CD4-positive, alpha-beta T cell (primary cell): ENCODE measurements at regions not wholly inside any gene's neighbourhood (a gene's known extent, or its start where the extent isn't known, plus 50 kb on each side); places are given as distances from the start of the nearest gene placed in this dataset.

Source experiments
- ATAC-seq: fragments of 200-7000 bp; cut with Tn5 transposase; one replicate; pipeline ENCODE4 v1.10.0; 2022; ENCODE audit warnings: mild to moderate bottlenecking; ENCODE audit not compliant: poor library complexity
- CTCF ChIA-PET: fragments of 350-600 bp; sonication (Branson Sonifier 250); formaldehyde crosslinking; loops from one replicate; lab custom pipeline; 2021; ENCODE audit warnings: antibody characterized with exemption, inconsistent platforms; lab: Charles Lee
- POLR2A ChIA-PET: fragments of 350-600 bp; sonication (Branson Sonifier 250); formaldehyde crosslinking; loops from one replicate; lab custom pipeline; 2021; ENCODE audit warnings: antibody characterized with exemption, inconsistent platforms; lab: Charles Lee
- DNase-seq, 14 experiments: peaks; one replicate each; pipeline ENCODE4 v3.0.0-alpha.2; 2013 to 2020; ENCODE audit warnings: mixed read lengths in 2 of 14
- H3K27ac ChIP-seq, 2 donors: one replicate each; pipeline versions ENCODE4 v1.5.1 to v1.7.0; 2013; ENCODE audit warnings: low read length in 2 of 2, low read depth in 1 of 2, mild to moderate bottlenecking in 1 of 2
- H3K27me3 ChIP-seq, 2 experiments: 1 replicate in 1 of 2; 2 replicates in 1 of 2; pipeline versions ENCODE4 v1.6.1 to v1.7.0; 2013; ENCODE audit warnings: low read length in 2 of 2, control low read depth in 1 of 2, mild to moderate bottlenecking in 1 of 2, moderate library complexity in 1 of 2; ENCODE audit not compliant: insufficient read depth in 2 of 2, control insufficient read depth in 1 of 2
- H3K36me3 ChIP-seq: one replicate; pipeline ENCODE4 v1.6.1; 2013; ENCODE audit warnings: low read length, control low read depth; ENCODE audit not compliant: insufficient read depth
- H3K4me1 ChIP-seq: one replicate; pipeline ENCODE4 v1.6.1; 2013; ENCODE audit warnings: low read length, control low read depth; ENCODE audit not compliant: insufficient read depth
- H3K4me3 ChIP-seq: one replicate; pipeline ENCODE4 v1.5.1; 2013; ENCODE audit warnings: mild to moderate bottlenecking, low read length, moderate library complexity
- H3K9me3 ChIP-seq, 2 experiments: 1 replicate in 1 of 2; 2 replicates in 1 of 2; pipeline versions ENCODE4 v1.6.1 to v1.7.0; 2013; ENCODE audit warnings: low read length in 2 of 2, mild to moderate bottlenecking in 2 of 2, control low read depth in 1 of 2, moderate library complexity in 1 of 2; ENCODE audit not compliant: control insufficient read depth in 1 of 2, insufficient read depth in 1 of 2
- H3K27ac Mint-ChIP-seq: one replicate; pipeline ENCODE4 v1.8.0; 2020; ENCODE audit warnings: mixed read lengths
- H3K27me3 Mint-ChIP-seq: one replicate; pipeline ENCODE4 v1.8.0; 2021; ENCODE audit warnings: mixed read lengths
- H3K36me3 Mint-ChIP-seq: one replicate; pipeline ENCODE4 v1.8.0; 2021; ENCODE audit warnings: low read depth, mixed read lengths
- H3K4me1 Mint-ChIP-seq: one replicate; pipeline ENCODE4 v1.8.0; 2021; ENCODE audit warnings: low read depth, mixed read lengths
- H3K4me3 Mint-ChIP-seq: one replicate; pipeline ENCODE4 v1.8.0; 2020; ENCODE audit warnings: mild to moderate bottlenecking, mixed read lengths
- H3K9me3 Mint-ChIP-seq: one replicate; pipeline ENCODE4 v1.8.0; 2020; ENCODE audit warnings: mixed read lengths
- intact Hi-C, 2 experiments: fragments of 100-400 bp; cut with DNase I in 1 of 2; cut with micrococcal nuclease in 1 of 2; formaldehyde crosslinking; loops; one replicate each; pipeline versions ENCODE4 v1.15.1 to v1.9.0; 2023 to 2025; cut with DNase I, micrococcal nuclease
- TF ChIP-seq, protein P1 (sequence below): fragments of 200-600 bp; IDR thresholded peaks from one replicate; pipeline ENCODE4 v1.8.0; 2022; ENCODE audit warnings: antibody characterized with exemption, mild to moderate bottlenecking

DNA sequence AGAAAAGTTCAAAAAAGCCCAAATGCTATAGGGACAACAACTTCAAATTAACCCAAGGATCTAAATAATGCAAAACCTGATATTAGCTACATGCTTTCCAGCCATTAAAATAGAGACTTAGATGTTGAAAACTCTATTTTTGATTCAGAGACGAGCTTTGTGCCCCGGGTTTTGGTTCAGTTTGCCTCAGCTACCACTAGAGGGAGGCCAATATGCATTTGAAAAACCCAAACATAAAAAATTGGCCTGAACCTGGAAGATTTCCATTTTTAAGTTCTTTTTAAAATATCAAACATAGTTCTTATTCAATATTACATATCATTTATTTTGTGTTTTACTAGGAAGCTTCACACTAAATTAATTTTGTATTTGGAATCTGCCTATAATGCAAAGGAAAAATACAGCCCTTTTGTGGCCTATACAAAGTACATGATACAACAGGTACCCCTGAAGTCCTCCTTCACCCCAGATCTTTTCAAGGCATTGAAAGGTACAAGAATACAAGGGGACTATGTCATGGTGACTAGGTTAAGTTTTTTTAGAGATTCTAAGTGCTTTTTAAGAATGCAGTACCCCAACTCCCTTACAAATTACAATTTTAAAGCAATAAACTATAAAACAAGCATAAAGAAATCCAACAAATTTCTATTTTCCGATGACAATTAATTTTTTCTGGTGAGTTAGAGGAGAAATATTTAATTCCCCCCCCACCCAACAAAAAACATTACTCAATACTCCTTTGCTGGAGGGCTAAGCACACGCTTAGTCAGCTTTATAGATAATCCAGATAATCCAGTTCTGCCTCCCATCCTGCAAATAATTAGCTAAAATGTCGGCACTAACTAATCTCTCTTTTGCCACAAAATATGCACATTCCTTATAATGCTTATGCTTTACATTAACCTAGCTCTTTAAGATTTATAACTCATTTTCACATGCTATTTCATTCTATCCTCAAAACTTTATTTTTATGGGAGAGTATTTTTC lies 97.7 kb upstream of the PTPN13 start:
- Mint-ChIP-seq H3K27me3 (peaks cover 3% of the 10 kb centered on the region), H3K4me1 (no peaks in the 10 kb centered on the region), H3K9me3 (no peaks in the 10 kb centered on the region), H3K4me3 (no peak overlapping the region), H3K27ac (no peak overlapping the region), H3K36me3 (no peaks in the 10 kb centered on the region)
- H3K9me3 ChIP-seq: no peaks in the 10 kb centered on the region
- intact Hi-C loops: loop anchor here (1.0 to 10.0 kb wide), 4 partner anchors 401 to 741 kb away; no protein-coding TSS in a partner anchor
- H3K36me3 ChIP-seq: no peaks in the 10 kb centered on the region
- ATAC-seq (no peak), DNase-seq (peak in 8 of 14 experiments; percentile 1 to 55 (median 15))
- no peak overlapping the region for H3K27ac ChIP-seq
- no peaks in the 10 kb centered on the region for H3K27me3 ChIP-seq
- H3K4me1 ChIP-seq: no peaks in the 10 kb centered on the region
- no peak overlapping the region for H3K4me3 ChIP-seq
- TF ChIP-seq, protein P1, sequence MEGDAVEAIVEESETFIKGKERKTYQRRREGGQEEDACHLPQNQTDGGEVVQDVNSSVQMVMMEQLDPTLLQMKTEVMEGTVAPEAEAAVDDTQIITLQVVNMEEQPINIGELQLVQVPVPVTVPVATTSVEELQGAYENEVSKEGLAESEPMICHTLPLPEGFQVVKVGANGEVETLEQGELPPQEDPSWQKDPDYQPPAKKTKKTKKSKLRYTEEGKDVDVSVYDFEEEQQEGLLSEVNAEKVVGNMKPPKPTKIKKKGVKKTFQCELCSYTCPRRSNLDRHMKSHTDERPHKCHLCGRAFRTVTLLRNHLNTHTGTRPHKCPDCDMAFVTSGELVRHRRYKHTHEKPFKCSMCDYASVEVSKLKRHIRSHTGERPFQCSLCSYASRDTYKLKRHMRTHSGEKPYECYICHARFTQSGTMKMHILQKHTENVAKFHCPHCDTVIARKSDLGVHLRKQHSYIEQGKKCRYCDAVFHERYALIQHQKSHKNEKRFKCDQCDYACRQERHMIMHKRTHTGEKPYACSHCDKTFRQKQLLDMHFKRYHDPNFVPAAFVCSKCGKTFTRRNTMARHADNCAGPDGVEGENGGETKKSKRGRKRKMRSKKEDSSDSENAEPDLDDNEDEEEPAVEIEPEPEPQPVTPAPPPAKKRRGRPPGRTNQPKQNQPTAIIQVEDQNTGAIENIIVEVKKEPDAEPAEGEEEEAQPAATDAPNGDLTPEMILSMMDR: peak; percentile 95
- ChIA-PET CTCF (interaction anchor here (1.0 to 1.4 kb wide), 4 partner anchors 10 to 399 kb away, joined by 3 to 5 read pairs (median 4); no protein-coding TSS in a partner anchor), POLR2A (interaction anchor here (0.7 kb wide), 1 partner anchor 64 kb away, joined by 4 read pairs; no protein-coding TSS in a partner anchor)

DNA sequence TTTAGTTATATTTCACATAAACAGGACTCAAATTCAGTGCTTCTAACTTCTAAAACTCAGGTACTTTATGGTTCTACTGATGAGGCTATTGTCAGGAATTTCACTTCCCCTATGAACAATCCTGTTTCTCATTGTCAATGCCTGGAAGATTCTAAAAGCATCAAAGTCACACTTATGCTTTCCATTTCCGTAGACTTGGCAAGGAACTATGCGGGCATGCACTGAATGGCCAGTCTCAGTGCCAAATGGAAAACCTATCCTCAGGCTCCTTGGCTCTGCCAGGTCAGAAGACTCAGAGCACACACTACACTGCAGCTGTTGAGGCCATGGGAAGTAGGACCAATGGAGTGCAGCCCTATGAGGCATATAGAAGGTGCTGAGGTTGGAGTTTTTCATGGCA lies 97.0 kb upstream of the PTPN13 start:
- H3K4me3 Mint-ChIP-seq: no peak overlapping the region
- no peak for ATAC-seq
- no peak overlapping the region for H3K4me3 ChIP-seq
- H3K4me1 Mint-ChIP-seq: no peaks in the 10 kb centered on the region
- H3K9me3 ChIP-seq: no peaks in the 10 kb centered on the region
- ChIA-PET CTCF (interaction anchor here (1.4 kb wide), 1 partner anchor 9 kb away, joined by 4 read pairs; no protein-coding TSS in a partner anchor), POLR2A (no interaction called here)
- H3K36me3 ChIP-seq: no peaks in the 10 kb centered on the region
- H3K27me3 ChIP-seq: no peaks in the 10 kb centered on the region
- H3K27ac ChIP-seq: no peak overlapping the region
- no peak overlapping the region for H3K27ac Mint-ChIP-seq
- H3K9me3 Mint-ChIP-seq: no peaks in the 10 kb centered on the region
- DNase-seq: no peak
- TF ChIP-seq, protein P1: no peak
- peaks cover 8% of the 10 kb centered on the region for H3K27me3 Mint-ChIP-seq
- H3K36me3 Mint-ChIP-seq: no peaks in the 10 kb centered on the region
- intact Hi-C loops: loop anchor here (1.0 to 10.0 kb wide), 4 partner anchors 400 to 740 kb away; no protein-coding TSS in a partner anchor
- no peaks in the 10 kb centered on the region for H3K4me1 ChIP-seq

DNA sequence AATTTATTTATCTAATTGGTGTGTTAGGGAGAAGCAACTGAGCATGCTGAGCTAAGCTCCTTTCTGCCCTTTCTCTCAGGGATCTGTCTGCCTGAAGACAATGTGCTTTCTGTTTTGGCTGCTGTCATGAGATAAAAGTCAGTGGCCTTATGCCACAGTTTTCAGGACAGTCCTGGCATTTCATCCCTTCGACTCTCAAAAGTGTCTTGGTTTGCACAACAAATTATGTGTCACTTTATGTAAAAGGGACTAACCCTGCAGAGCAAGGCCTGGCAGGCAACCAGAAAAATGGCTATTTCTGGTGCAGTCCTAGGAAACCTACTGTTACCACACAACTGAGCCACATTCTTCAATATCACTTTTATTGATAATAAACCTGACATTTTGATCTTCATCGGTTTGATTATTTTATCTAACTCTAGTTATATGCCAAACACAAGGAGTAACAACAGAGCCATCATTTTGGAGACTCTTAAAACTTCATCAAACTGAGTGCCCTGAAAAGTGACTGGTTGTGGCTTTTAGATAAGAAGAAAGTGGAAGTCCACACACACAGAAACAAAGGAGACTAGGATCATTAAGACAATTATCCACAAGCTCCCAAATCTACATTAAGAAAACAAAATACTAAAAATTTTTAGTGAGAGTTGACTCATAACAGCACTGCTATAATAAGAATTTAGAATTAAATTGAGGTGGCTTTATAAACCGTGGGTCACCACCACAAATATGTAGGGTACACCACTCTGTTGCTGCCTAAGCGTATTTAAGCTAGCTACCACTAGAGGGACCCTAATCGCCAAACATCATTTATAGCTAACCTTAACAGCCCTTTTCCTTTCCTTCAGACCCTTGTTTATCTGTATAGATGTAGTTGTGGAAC lies 95.9 kb upstream of the PTPN13 start:
- Mint-ChIP-seq H3K4me3 (no peak overlapping the region), H3K9me3 (no peaks in the 10 kb centered on the region), H3K36me3 (no peaks in the 10 kb centered on the region), H3K27ac (no peak overlapping the region), H3K27me3 (peaks cover 11% of the 10 kb centered on the region), H3K4me1 (no peaks in the 10 kb centered on the region)
- H3K9me3 ChIP-seq: no peaks in the 10 kb centered on the region
- H3K27ac ChIP-seq: no peak overlapping the region
- POLR2A ChIA-PET: interaction anchor here (0.6 kb wide), 1 partner anchor 22 kb away, joined by 3 read pairs; no protein-coding TSS in a partner anchor
- intact Hi-C loops: loop anchor here (1.0 to 10.0 kb wide), 5 partner anchors 397 to 739 kb away; no protein-coding TSS in a partner anchor
- H3K4me3 ChIP-seq: no peak overlapping the region
- CTCF ChIA-PET: interaction anchor here (0.6 to 2.1 kb wide), 5 partner anchors 11 to 644 kb away, joined by 3 to 6 read pairs (median 4); partner anchors contain the start of gene C4orf36
- DNase-seq (peak in 3 of 14 experiments; percentile 27 to 56 (median 52)), ATAC-seq (peak; percentile 48)
- TF ChIP-seq, protein P1: peak; percentile 84
- no peaks in the 10 kb centered on the region for H3K4me1 ChIP-seq
- H3K36me3 ChIP-seq: no peaks in the 10 kb centered on the region
- no peaks in the 10 kb centered on the region for H3K27me3 ChIP-seq
